ENCODE measurements at regions not wholly inside any gene's neighbourhood (a gene's known extent, or its start where the extent isn't known, plus 50 kb on each side); places are given as distances from the start of the nearest gene placed in this dataset.

DNA sequence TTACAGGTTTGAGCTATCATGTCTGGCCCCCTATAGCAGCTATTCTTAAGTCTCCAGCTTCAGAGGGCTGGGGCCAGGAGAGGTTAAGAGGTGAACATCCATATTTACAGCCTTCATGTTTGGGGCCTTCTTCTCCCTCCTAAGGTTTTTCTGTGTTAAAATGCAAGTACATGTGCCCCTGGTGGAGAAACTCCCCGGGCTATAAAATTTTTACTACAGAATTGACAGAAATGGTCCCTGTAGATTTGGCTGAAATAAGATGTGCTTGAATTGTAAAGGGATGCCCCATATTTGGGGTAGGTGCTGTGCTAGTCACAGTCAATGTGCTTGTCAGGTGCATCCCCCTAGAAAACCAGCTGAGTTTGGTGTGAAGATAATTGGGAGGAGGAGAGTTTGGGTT lies 263.3 kb upstream of the CXCR4 start:
- Histone ChIP-seq H3K27ac (no peak overlapping the region), H3K9me2 (ENCODE audit: insufficient read depth) (no peaks in the 10 kb centered on the region), H3F3A (ENCODE audit: insufficient read depth, low read depth) (no peaks in the 10 kb centered on the region), H3K4me1 (replicated peaks; ENCODE audit: insufficient read depth) (no peaks in the 10 kb centered on the region), H4K20me1 (ENCODE audit: insufficient read depth) (no peaks in the 10 kb centered on the region), H3K79me2 (ENCODE audit: low read depth) (no peaks in the 10 kb centered on the region), H3K9me3 (ENCODE audit: insufficient read depth, low read depth) (no peaks in the 10 kb centered on the region), H3K4me3 (no peak overlapping the region), H3K27me3 (ENCODE audit: insufficient read depth, low read depth) (no peaks in the 10 kb centered on the region), H3K36me3 (ENCODE audit: low read depth) (no peaks in the 10 kb centered on the region), H3K4me2 (no peak overlapping the region), H2AFZ (no peak overlapping the region)
- CTCF ChIA-PET = interaction anchor here (0.6 kb wide), 1 partner anchor 12 kb away, joined by 3 read pairs; no protein-coding TSS in a partner anchor
- POLR2A ChIA-PET (ENCODE audit: unreplicated experiment) = no interaction called here
- DNase-seq = no peak
- intact Hi-C loops (cut with micrococcal nuclease; ENCODE audit: unreplicated experiment) = no loop called here
- no TSS peak for BruUV-seq (replicated peaks)
- no peak for TF ChIP-seq EZH2 (IDR thresholded peaks at IDR 0.05; ENCODE audit: low read depth)
- no peak for TF ChIP-seq CTCF (conservative IDR thresholded peaks at IDR 0.05)

DNA sequence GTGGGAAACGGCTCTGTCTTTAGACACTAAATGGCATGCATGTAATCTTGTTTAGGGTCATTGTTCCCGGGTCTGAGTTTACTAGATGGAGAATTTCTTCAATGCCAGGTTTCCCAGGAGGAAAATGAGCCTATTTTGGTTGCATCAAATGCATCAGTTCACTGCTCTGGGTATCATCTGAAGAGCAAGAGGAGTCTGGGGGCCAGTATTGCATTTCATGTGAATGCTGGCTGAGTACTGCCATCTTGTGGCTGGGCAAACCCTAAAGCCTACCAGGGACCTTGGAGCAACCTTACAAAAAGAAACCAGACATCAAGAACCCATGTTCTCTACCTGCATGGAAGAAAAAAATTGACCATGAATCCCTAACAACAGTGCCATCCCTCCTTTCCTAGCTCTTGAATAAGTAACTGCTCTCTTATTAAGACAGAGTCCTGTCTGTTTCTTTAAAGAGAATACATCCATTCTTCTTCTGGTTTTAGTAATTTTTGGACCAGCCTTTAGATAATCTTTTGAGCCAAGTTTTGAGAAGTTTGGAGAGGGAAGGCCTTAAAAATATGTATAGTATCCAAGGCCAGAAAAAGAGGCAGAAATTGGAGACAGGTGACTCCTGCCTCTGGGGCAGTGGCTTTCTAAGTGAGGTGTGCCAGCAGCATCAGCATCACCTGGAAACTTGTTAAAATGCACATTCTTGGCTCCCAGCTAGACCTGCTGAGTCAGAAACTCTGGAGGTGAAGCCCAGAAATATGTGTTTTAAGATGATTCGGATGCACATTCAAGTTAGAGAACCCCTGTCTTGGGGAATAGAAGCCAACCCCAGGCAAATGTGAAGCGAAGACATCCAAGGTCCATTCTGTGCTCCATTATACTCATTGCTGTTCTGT lies 261.0 kb upstream of the CXCR4 start:
- CTCF ChIA-PET = no interaction called here
- Histone ChIP-seq H3K9me3 (ENCODE audit: insufficient read depth, low read depth) (no peaks in the 10 kb centered on the region), H4K20me1 (ENCODE audit: insufficient read depth) (no peaks in the 10 kb centered on the region)

More for the DNA sequence above, 261.0 kb upstream of the CXCR4 start:
- no peaks in the 10 kb centered on the region for H3K4me1 ChIP-seq (replicated peaks; ENCODE audit: insufficient read depth)
- peak in 1 of 2 experiments; percentile 36 for DNase-seq
- H3K9me2 ChIP-seq (ENCODE audit: insufficient read depth) = no peaks in the 10 kb centered on the region
- no peaks in the 10 kb centered on the region for H3K36me3 ChIP-seq (ENCODE audit: low read depth)
- POLR2A ChIA-PET (ENCODE audit: unreplicated experiment) = interaction anchor here (0.6 kb wide), 1 partner anchor 1325 kb away, joined by 3 read pairs; no protein-coding TSS in a partner anchor
- no peak overlapping the region for H2AFZ ChIP-seq
- no peak overlapping the region for H3K4me3 ChIP-seq
- H3F3A ChIP-seq (ENCODE audit: insufficient read depth, low read depth) = no peaks in the 10 kb centered on the region
- BruUV-seq (replicated peaks) = no TSS peak
- no peak overlapping the region for H3K4me2 ChIP-seq
- no peaks in the 10 kb centered on the region for H3K27me3 ChIP-seq (ENCODE audit: insufficient read depth, low read depth)
- H3K27ac ChIP-seq = no peak overlapping the region
- no peaks in the 10 kb centered on the region for H3K79me2 ChIP-seq (ENCODE audit: low read depth)
- TF ChIP-seq EZH2 (IDR thresholded peaks at IDR 0.05; ENCODE audit: low read depth) = no peak
- TF ChIP-seq CTCF (conservative IDR thresholded peaks at IDR 0.05) = peak; percentile 79
- intact Hi-C loops (cut with micrococcal nuclease; ENCODE audit: unreplicated experiment) = loop anchor here (1.0 to 5.0 kb wide), 3 partner anchors 257 to 463 kb away; partner anchors contain the start of gene DARS1
